ENCODE measurements at regions not wholly inside any gene's neighbourhood (a gene's known extent, or its start where the extent isn't known, plus 50 kb on each side); places are given as distances from the start of the nearest gene placed in this dataset.

DNA sequence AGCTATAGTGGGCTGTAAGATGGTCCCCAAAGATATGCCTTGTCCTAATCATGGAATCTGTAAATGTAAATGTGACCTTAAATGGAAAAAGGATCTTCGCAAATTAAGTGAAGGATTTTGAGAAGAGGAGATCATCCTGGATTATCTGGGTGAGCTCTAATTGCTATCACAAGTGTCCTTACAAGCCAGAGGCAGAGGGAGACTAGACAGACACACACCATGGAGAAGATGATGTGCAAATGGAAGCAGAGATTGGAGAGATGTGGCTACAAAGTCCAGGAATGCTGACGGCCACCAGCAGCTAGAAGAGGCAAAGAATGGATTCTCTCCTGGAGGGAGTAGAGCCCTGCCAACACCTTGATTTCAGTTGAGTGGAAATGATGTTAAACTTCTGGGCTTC is 102.3 kb upstream of the PROK2 start:
- in situ Hi-C loops (cut with MboI; ENCODE audit: low pct_ligation_motif_present in 1 of 4, low pct_unique_long_range_greater_than_20kb in 1 of 4, low sequenced_read_pairs in 3 of 4) = loop anchor here in 1 of 4 donors (25.0 kb wide), 1 partner anchor 925 kb away; no protein-coding TSS in a partner anchor
- TF ChIP-seq, protein P1, sequence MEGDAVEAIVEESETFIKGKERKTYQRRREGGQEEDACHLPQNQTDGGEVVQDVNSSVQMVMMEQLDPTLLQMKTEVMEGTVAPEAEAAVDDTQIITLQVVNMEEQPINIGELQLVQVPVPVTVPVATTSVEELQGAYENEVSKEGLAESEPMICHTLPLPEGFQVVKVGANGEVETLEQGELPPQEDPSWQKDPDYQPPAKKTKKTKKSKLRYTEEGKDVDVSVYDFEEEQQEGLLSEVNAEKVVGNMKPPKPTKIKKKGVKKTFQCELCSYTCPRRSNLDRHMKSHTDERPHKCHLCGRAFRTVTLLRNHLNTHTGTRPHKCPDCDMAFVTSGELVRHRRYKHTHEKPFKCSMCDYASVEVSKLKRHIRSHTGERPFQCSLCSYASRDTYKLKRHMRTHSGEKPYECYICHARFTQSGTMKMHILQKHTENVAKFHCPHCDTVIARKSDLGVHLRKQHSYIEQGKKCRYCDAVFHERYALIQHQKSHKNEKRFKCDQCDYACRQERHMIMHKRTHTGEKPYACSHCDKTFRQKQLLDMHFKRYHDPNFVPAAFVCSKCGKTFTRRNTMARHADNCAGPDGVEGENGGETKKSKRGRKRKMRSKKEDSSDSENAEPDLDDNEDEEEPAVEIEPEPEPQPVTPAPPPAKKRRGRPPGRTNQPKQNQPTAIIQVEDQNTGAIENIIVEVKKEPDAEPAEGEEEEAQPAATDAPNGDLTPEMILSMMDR (IDR thresholded peaks at IDR 0.05) = no peak
- TF ChIP-seq POLR2A (IDR thresholded peaks at IDR 0.05) (no peak), EP300 (IDR thresholded peaks at IDR 0.05; ENCODE audit: low read depth) (no peak), POLR2AphosphoS5 (IDR thresholded peaks at IDR 0.05) (no peak)
- Histone ChIP-seq H3K27me3 (no peaks in the 10 kb centered on the region), H3K9me3 (no peaks in the 10 kb centered on the region), H3K4me1 (no peaks in the 10 kb centered on the region), H3K4me3 (no peak overlapping the region), H3K27ac (no peak overlapping the region), H3K36me3 (no peaks in the 10 kb centered on the region)
- intact Hi-C loops (cut with DNase I; ENCODE audit: low total_unique reads) = no loop called here
- DNase-seq = no peak
- 92 to 95% methylated on average over 2 of the region's 2 CpGs for WGBS, 2 donors (ENCODE audit: low coverage in 1 of 2)

GRCh38 chr3:71885006-71885405 is 100.1 kb upstream of the PROK2 start:
- Histone ChIP-seq H3K27me3 (no peaks in the 10 kb centered on the region), H3K9me3 (no peaks in the 10 kb centered on the region), H3K36me3 (no peaks in the 10 kb centered on the region), H3K27ac (no peak overlapping the region), H3K4me3 (no peak overlapping the region), H3K4me1 (no peaks in the 10 kb centered on the region)
- TF ChIP-seq POLR2AphosphoS5 (IDR thresholded peaks at IDR 0.05) = no peak
- in situ Hi-C loops (cut with MboI; ENCODE audit: low pct_ligation_motif_present in 1 of 4, low pct_unique_long_range_greater_than_20kb in 1 of 4, low sequenced_read_pairs in 3 of 4) = loop anchor here in 1 of 4 donors (25.0 kb wide), 1 partner anchor 927 kb away; no protein-coding TSS in a partner anchor
- DNase-seq = no peak
- intact Hi-C loops (cut with DNase I; ENCODE audit: low total_unique reads) = no loop called here

DNA sequence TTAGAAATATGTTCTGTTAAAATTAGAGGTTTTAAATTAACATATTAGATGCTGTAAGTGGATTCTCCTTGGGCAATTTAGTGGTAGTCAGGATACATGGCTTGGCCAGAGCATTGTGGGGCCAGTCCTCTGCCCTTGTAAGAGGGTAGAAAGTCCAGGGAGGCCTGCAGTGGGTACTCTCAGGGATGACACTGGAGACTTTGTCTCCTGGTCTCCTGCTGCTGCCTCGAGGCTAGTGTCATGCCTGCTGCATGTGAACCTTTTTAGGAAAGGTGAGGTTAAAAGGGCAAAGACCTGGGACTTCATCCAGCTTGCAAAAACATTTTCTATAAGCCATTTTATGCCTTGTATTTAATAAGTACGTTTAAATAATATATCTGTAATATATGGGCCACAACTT is 96.8 kb upstream of the PROK2 start:
- Histone ChIP-seq H3K9me3 (no peaks in the 10 kb centered on the region), H3K36me3 (no peaks in the 10 kb centered on the region), H3K4me1 (no peaks in the 10 kb centered on the region), H3K27me3 (no peaks in the 10 kb centered on the region), H3K4me3 (no peak overlapping the region), H3K27ac (no peak overlapping the region)
- 75 to 100% methylated on average over 1 to 2 of the region's 2 CpGs for WGBS, 2 donors (ENCODE audit: low coverage in 1 of 2)
- no peak for DNase-seq
- TF ChIP-seq EP300 (IDR thresholded peaks at IDR 0.05; ENCODE audit: low read depth) (no peak), POLR2AphosphoS5 (IDR thresholded peaks at IDR 0.05) (no peak), POLR2A (IDR thresholded peaks at IDR 0.05) (no peak)
- TF ChIP-seq, protein P1 (IDR thresholded peaks at IDR 0.05) = no peak
- intact Hi-C loops (cut with DNase I; ENCODE audit: low total_unique reads) = no loop called here
- in situ Hi-C loops (cut with MboI; ENCODE audit: low pct_ligation_motif_present in 1 of 4, low pct_unique_long_range_greater_than_20kb in 1 of 4, low sequenced_read_pairs in 3 of 4) = loop anchor here in 1 of 4 donors (25.0 kb wide), 1 partner anchor 931 kb away; no protein-coding TSS in a partner anchor

GRCh38 chr3:71881041-71881440 is 96.1 kb upstream of the PROK2 start:
- no peaks in the 10 kb centered on the region for H3K27me3 ChIP-seq
- H3K9me3 ChIP-seq = no peaks in the 10 kb centered on the region
- no peak for DNase-seq
- TF ChIP-seq POLR2AphosphoS5 (IDR thresholded peaks at IDR 0.05) = no peak
- TF ChIP-seq POLR2A (IDR thresholded peaks at IDR 0.05) = no peak
- TF ChIP-seq EP300 (IDR thresholded peaks at IDR 0.05; ENCODE audit: low read depth) = no peak
- TF ChIP-seq, protein P1 (IDR thresholded peaks at IDR 0.05) = no peak
- H3K27ac ChIP-seq = no peak overlapping the region
- no peaks in the 10 kb centered on the region for H3K36me3 ChIP-seq
- H3K4me1 ChIP-seq = peaks cover 0 to 5% (median 2%) of the 10 kb centered on the region in 4 donors
- WGBS, 2 donors (ENCODE audit: low coverage in 1 of 2) = 80 to 82% methylated on average over 1 to 2 of the region's 2 CpGs
- intact Hi-C loops (cut with DNase I; ENCODE audit: low total_unique reads) = no loop called here
- no peak overlapping the region for H3K4me3 ChIP-seq
- in situ Hi-C loops (cut with MboI; ENCODE audit: low pct_ligation_motif_present in 1 of 4, low pct_unique_long_range_greater_than_20kb in 1 of 4, low sequenced_read_pairs in 3 of 4) = loop anchor here in 1 of 4 donors (25.0 kb wide), 1 partner anchor 931 kb away; no protein-coding TSS in a partner anchor

DNA sequence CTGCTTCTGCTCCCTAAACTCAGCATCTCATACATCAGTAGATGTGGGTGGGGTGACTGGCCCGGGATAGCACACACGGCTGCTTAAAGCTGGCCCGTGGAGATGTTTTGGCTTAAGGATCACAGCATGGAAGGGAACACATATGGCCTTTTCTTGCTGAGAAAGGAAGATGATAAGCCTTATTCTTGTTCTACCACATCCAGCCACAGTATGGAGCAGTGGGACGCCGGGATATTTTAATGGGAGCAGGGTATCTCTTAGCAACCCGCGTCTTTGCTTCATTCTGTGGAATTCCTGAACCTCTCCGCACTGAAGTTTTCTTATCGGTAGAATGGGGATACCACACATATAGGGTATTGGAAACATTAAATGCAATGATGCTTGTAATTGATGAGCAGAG is 94.1 kb upstream of the PROK2 start:
- in situ Hi-C loops (cut with MboI; ENCODE audit: low pct_ligation_motif_present in 1 of 4, low pct_unique_long_range_greater_than_20kb in 1 of 4, low sequenced_read_pairs in 3 of 4) (loop anchor here in 2 of 4 donors (10.0 to 25.0 kb wide), 2 partner anchors 933 to 946 kb away; no protein-coding TSS in a partner anchor), intact Hi-C loops (cut with DNase I; ENCODE audit: low total_unique reads) (loop anchor here (5.0 kb wide), 1 partner anchor 943 kb away; no protein-coding TSS in a partner anchor)
- H3K4me3 ChIP-seq = no peak overlapping the region
- H3K9me3 ChIP-seq = no peaks in the 10 kb centered on the region
- H3K4me1 ChIP-seq = peaks cover 0 to 13% (median 3%) of the 10 kb centered on the region in 4 donors
- TF ChIP-seq, protein P1 (IDR thresholded peaks at IDR 0.05) = no peak
- TF ChIP-seq POLR2A (IDR thresholded peaks at IDR 0.05) (no peak), POLR2AphosphoS5 (IDR thresholded peaks at IDR 0.05) (no peak), EP300 (IDR thresholded peaks at IDR 0.05; ENCODE audit: low read depth) (no peak)
- H3K27me3 ChIP-seq = no peaks in the 10 kb centered on the region
- no peaks in the 10 kb centered on the region for H3K36me3 ChIP-seq
- WGBS, 2 donors (ENCODE audit: low coverage in 1 of 2) = 91 to 100% methylated on average over 2 to 9 of the region's 9 CpGs
- no peak overlapping the region for H3K27ac ChIP-seq
- DNase-seq = no peak

Measured in transverse colon (tissue), 4 donors.